Upper lobe of right lung (tissue), 1 donor: ENCODE measurements at regions not wholly inside any gene's neighbourhood (a gene's known extent, or its start where the extent isn't known, plus 50 kb on each side); places are given as distances from the start of the nearest gene placed in this dataset.

Experiments used
- ATAC-seq: fragments of 200-7000 bp; cut with Tn5 transposase; one replicate; pipeline ENCODE4 v1.9.1; 2020; ENCODE audit warnings: mild to moderate bottlenecking, moderate library complexity
- DNase-seq: peaks from one replicate; pipeline ENCODE4 v3.0.0-alpha.2; 2020
- H3K27ac ChIP-seq: fragments of 200-600 bp; one replicate; pipeline ENCODE4 v1.8.0; 2022
- H3K27me3 ChIP-seq: fragments of 200-600 bp; one replicate; pipeline ENCODE4 v1.8.0; 2022; ENCODE audit warnings: mild to moderate bottlenecking
- H3K36me3 ChIP-seq: fragments of 200-600 bp; one replicate; pipeline ENCODE4 v1.8.0; 2022
- H3K4me1 ChIP-seq: fragments of 200-600 bp; one replicate; pipeline ENCODE4 v1.8.0; 2022
- H3K4me3 ChIP-seq: fragments of 200-600 bp; one replicate; pipeline ENCODE4 v1.8.0; 2022; ENCODE audit warnings: mild to moderate bottlenecking
- H3K9me3 ChIP-seq: fragments of 200-600 bp; one replicate; pipeline ENCODE4 v1.8.0; 2022
- CTCF ChIP-seq: fragments of 200-600 bp; IDR thresholded peaks from one replicate; pipeline ENCODE4 v1.8.0; 2022; ENCODE audit warnings: antibody characterized with exemption
- intact Hi-C: fragments of 100-400 bp; cut with DNase I; formaldehyde crosslinking; loops from one replicate; pipeline ENCODE4 v1.11.0; 2022
- donor health status: DM: no; HTN: yes; CAD: no; lungs with severe emphysema.

- Histone ChIP-seq H3K4me1 (no peaks in the 10 kb centered on the region), H3K36me3 (no peaks in the 10 kb centered on the region), H3K27ac (no peak overlapping the region), H3K9me3 (no peaks in the 10 kb centered on the region), H3K27me3 (no peaks in the 10 kb centered on the region), H3K4me3 (no peak overlapping the region)
- no peak for ATAC-seq
- TF ChIP-seq CTCF: no peak
- DNase-seq: no peak
- intact Hi-C loops: no loop called here
These were observed 71.3 kb upstream of the PDHA1 start for GRCh38 chrX:19272452-19272851.

GRCh38 chrX:19280636-19281035 is 63.1 kb upstream of the PDHA1 start:
- intact Hi-C loops: no loop called here
- Histone ChIP-seq H3K4me1 (no peaks in the 10 kb centered on the region), H3K27me3 (no peaks in the 10 kb centered on the region), H3K9me3 (no peaks in the 10 kb centered on the region), H3K36me3 (no peaks in the 10 kb centered on the region), H3K27ac (no peak overlapping the region), H3K4me3 (no peak overlapping the region)
- ATAC-seq (no peak), DNase-seq (no peak)
- no peak for TF ChIP-seq CTCF

- no peak for DNase-seq
- no peak for ATAC-seq
- intact Hi-C loops: no loop called here
- Histone ChIP-seq H3K4me3 (no peak overlapping the region), H3K27me3 (no peaks in the 10 kb centered on the region), H3K27ac (no peak overlapping the region), H3K4me1 (no peaks in the 10 kb centered on the region), H3K9me3 (no peaks in the 10 kb centered on the region), H3K36me3 (no peaks in the 10 kb centered on the region)
- no peak for TF ChIP-seq CTCF
These were observed 62.5 kb upstream of the PDHA1 start for GRCh38 chrX:19281256-19281655.

GRCh38 chrX:19283597-19284339 is 60.0 kb upstream of the PDHA1 start:
- DNase-seq (no peak), ATAC-seq (no peak)
- H3K27ac ChIP-seq: no peak overlapping the region
- no peak for TF ChIP-seq CTCF
- H3K4me1 ChIP-seq: no peaks in the 10 kb centered on the region
- H3K4me3 ChIP-seq: no peak overlapping the region
- H3K27me3 ChIP-seq: no peaks in the 10 kb centered on the region
- intact Hi-C loops: no loop called here
- no peaks in the 10 kb centered on the region for H3K9me3 ChIP-seq
- H3K36me3 ChIP-seq: no peaks in the 10 kb centered on the region

GRCh38 chrX:19285857-19286256 is 57.9 kb upstream of the PDHA1 start:
- no peak for ATAC-seq
- H3K27me3 ChIP-seq: no peaks in the 10 kb centered on the region
- H3K4me1 ChIP-seq: no peaks in the 10 kb centered on the region
- intact Hi-C loops: no loop called here
- DNase-seq: no peak
- no peak overlapping the region for H3K27ac ChIP-seq
- H3K36me3 ChIP-seq: no peaks in the 10 kb centered on the region
- H3K9me3 ChIP-seq: no peaks in the 10 kb centered on the region
- no peak overlapping the region for H3K4me3 ChIP-seq
- no peak for TF ChIP-seq CTCF

- intact Hi-C loops: no loop called here
- no peak overlapping the region for H3K4me3 ChIP-seq
- no peaks in the 10 kb centered on the region for H3K9me3 ChIP-seq
- no peaks in the 10 kb centered on the region for H3K36me3 ChIP-seq
- H3K27me3 ChIP-seq: no peaks in the 10 kb centered on the region
- TF ChIP-seq CTCF: no peak
- H3K4me1 ChIP-seq: no peaks in the 10 kb centered on the region
- H3K27ac ChIP-seq: no peak overlapping the region
- DNase-seq (no peak), ATAC-seq (no peak)
These were observed 52.6 kb upstream of the PDHA1 start for GRCh38 chrX:19291086-19291485.
